IPS DF 6.9 (cell line): ENCODE measurements at regions not wholly inside any gene's neighbourhood (a gene's known extent, or its start where the extent isn't known, plus 50 kb on each side); places are given as distances from the start of the nearest gene placed in this dataset.

ENCODE experiments used
- DNase-seq: peaks from one replicate; pipeline ENCODE4 v3.0.0-alpha.2; 2013; ENCODE audit warnings: low read depth, low spot score
- H3K27ac ChIP-seq: one replicate; pipeline ENCODE4 v1.5.1; 2013; ENCODE audit warnings: low read length, control low read depth
- H3K27me3 ChIP-seq: 2 replicates; pipeline ENCODE4 v1.6.1; 2013; ENCODE audit warnings: mild to moderate bottlenecking, low read length; ENCODE audit not compliant: control insufficient read depth, insufficient read depth
- H3K36me3 ChIP-seq: 2 replicates; pipeline ENCODE4 v1.6.1; 2013; ENCODE audit warnings: low read length; ENCODE audit not compliant: control insufficient read depth, insufficient read depth
- H3K4me1 ChIP-seq: 2 replicates; pipeline ENCODE4 v1.6.1; 2013; ENCODE audit warnings: low read length; ENCODE audit not compliant: control insufficient read depth, insufficient read depth
- H3K4me3 ChIP-seq: 2 replicates; pipeline ENCODE4 v1.5.1; 2013; ENCODE audit warnings: mild to moderate bottlenecking, low read length
- H3K9me3 ChIP-seq: 2 replicates; pipeline ENCODE4 v1.6.1; 2013; ENCODE audit warnings: low read length, inconsistent platforms; ENCODE audit not compliant: control insufficient read depth, insufficient read depth
- WGBS: extraction: QIAGEN DNeasy Blood & Tissue Kit; methylation state at CpG from one replicate; pipeline ENCODE4 v1.1.7; 2013; ENCODE audit warnings: mixed read lengths, missing lambda C conversion rate; ENCODE audit not compliant: insufficient read length, insufficient coverage; 5-methylcytosine and 5-hydroxymethylcytosine counted together

GRCh38 chr4:71980976-71981375, 50.8 kb upstream of the NPFFR2 start:
- no peak overlapping the region for H3K27ac ChIP-seq
- no peak overlapping the region for H3K4me3 ChIP-seq
- H3K36me3 ChIP-seq = no peaks in the 10 kb centered on the region
- H3K27me3 ChIP-seq = no peaks in the 10 kb centered on the region
- WGBS = no CpG with 5 or more reads among the region's 2 CpGs
- no peaks in the 10 kb centered on the region for H3K4me1 ChIP-seq
- no peaks in the 10 kb centered on the region for H3K9me3 ChIP-seq
- DNase-seq = no peak
